Lung (tissue), 11 donors: ENCODE measurements at regions not wholly inside any gene's neighbourhood (a gene's known extent, or its start where the extent isn't known, plus 50 kb on each side); places are given as distances from the start of the nearest gene placed in this dataset.

ENCODE experiments used
- ATAC-seq: fragments of 200-7000 bp; cut with Tn5 transposase; one replicate; pipeline ENCODE4 v1.9.1; 2020; ENCODE audit warnings: moderate number of reproducible peaks; ENCODE audit not compliant: insufficient read depth, low FRiP score
- DNase-seq, 3 donors: peaks; one replicate each; pipeline ENCODE4 v3.0.0-alpha.2; 2013 to 2017
- H3K27ac ChIP-seq, 2 donors: one replicate each; pipeline ENCODE4 v1.5.1; 2013; ENCODE audit warnings: mild to moderate bottlenecking in 2 of 2, moderate library complexity in 2 of 2, control low read depth in 1 of 2, inconsistent platforms in 1 of 2, low read depth in 1 of 2, low read length in 1 of 2
- H3K27me3 ChIP-seq, 3 donors: one replicate each; pipeline ENCODE4 v1.5.1; 2013; ENCODE audit warnings: low read length in 2 of 3; ENCODE audit not compliant: control insufficient read depth in 3 of 3, insufficient read depth in 3 of 3
- H3K36me3 ChIP-seq, 4 donors: one replicate each; pipeline ENCODE4 v1.5.1; 2013; ENCODE audit warnings: low read length in 4 of 4, mild to moderate bottlenecking in 1 of 4, moderate library complexity in 1 of 4; ENCODE audit not compliant: control insufficient read depth in 4 of 4, insufficient read depth in 4 of 4
- H3K4me1 ChIP-seq, 5 donors: one replicate each; pipeline ENCODE4 v1.5.1; 2013; ENCODE audit warnings: low read length in 5 of 5, mild to moderate bottlenecking in 2 of 5, moderate library complexity in 1 of 5; ENCODE audit not compliant: control insufficient read depth in 5 of 5, insufficient read depth in 5 of 5
- H3K4me3 ChIP-seq: one replicate; pipeline ENCODE4 v1.5.1; 2013; ENCODE audit warnings: mild to moderate bottlenecking, control low read depth, moderate library complexity
- H3K9ac ChIP-seq, 2 donors: one replicate each; pipeline ENCODE4 v1.5.1; 2013; ENCODE audit warnings: low read length in 2 of 2, control low read depth in 1 of 2; ENCODE audit not compliant: insufficient read depth in 1 of 2
- H3K9me3 ChIP-seq, 4 donors: one replicate each; pipeline ENCODE4 v1.5.1; 2013; ENCODE audit warnings: low read length in 3 of 4, mild to moderate bottlenecking in 1 of 4, moderate library complexity in 1 of 4; ENCODE audit not compliant: control insufficient read depth in 4 of 4, insufficient read depth in 3 of 4
- CTCF ChIP-seq: IDR thresholded peaks from 2 replicates; pipeline ENCODE4 v1.5.1; 2012; ENCODE audit warnings: mild to moderate bottlenecking; ENCODE audit errors: control extremely low read depth, extremely low read depth
- WGBS, 2 donors: extraction: QIAGEN DNeasy Blood & Tissue Kit; methylation state at CpG; one replicate each; pipeline ENCODE4 v1.1.7; 2013; 5-methylcytosine and 5-hydroxymethylcytosine counted together
- donor health status: control.
- donor health status: control.
- donor health status: Bipolar disorder and iron deficiency.
- donor health status: healthy.
- donor health status: DM: yes; HTN: yes; CAD: no.

GRCh38 chr5:2048664-2049063 is 165.9 kb upstream of the IRX4 start:
- H3K4me3 ChIP-seq: no peak overlapping the region
- no peaks in the 10 kb centered on the region for H3K36me3 ChIP-seq
- no peak for ATAC-seq
- 53% methylated on average over 9 of the region's 9 CpGs for WGBS, 2 donors
- H3K27ac ChIP-seq: no peak overlapping the region
- no peak for DNase-seq
- no peaks in the 10 kb centered on the region for H3K4me1 ChIP-seq
- peaks cover 0 to 7% (median 0%) of the 10 kb centered on the region in 4 donors for H3K9me3 ChIP-seq
- H3K9ac ChIP-seq: no peak overlapping the region
- TF ChIP-seq CTCF: no peak
- peaks cover 0 to 13% (median 10%) of the 10 kb centered on the region in 3 donors for H3K27me3 ChIP-seq

GRCh38 chr5:2047341-2047927 is 164.7 kb upstream of the IRX4 start:
- no peaks in the 10 kb centered on the region for H3K36me3 ChIP-seq
- no peak overlapping the region for H3K4me3 ChIP-seq
- H3K27me3 ChIP-seq: peaks cover 0 to 15% (median 12%) of the 10 kb centered on the region in 3 donors
- peaks cover 0 to 7% (median 0%) of the 10 kb centered on the region in 4 donors for H3K9me3 ChIP-seq
- H3K4me1 ChIP-seq: no peaks in the 10 kb centered on the region
- WGBS, 2 donors: 64 to 75% methylated on average over 10 of the region's 10 CpGs
- no peak for DNase-seq
- H3K27ac ChIP-seq: no peak overlapping the region
- no peak overlapping the region for H3K9ac ChIP-seq
- TF ChIP-seq CTCF: no peak
- ATAC-seq: no peak

- ATAC-seq (no peak), DNase-seq (no peak)
- H3K4me1 ChIP-seq: no peaks in the 10 kb centered on the region
- TF ChIP-seq CTCF: no peak
- peaks cover 0 to 17% (median 13%) of the 10 kb centered on the region in 3 donors for H3K27me3 ChIP-seq
- H3K4me3 ChIP-seq: no peak overlapping the region
- H3K9me3 ChIP-seq: peaks cover 0 to 7% (median 0%) of the 10 kb centered on the region in 4 donors
- no peak overlapping the region for H3K9ac ChIP-seq
- no peak overlapping the region for H3K27ac ChIP-seq
- 87 to 91% methylated on average over 7 of the region's 7 CpGs for WGBS, 2 donors
- no peaks in the 10 kb centered on the region for H3K36me3 ChIP-seq
Observed at GRCh38 chr5:2044041-2044440, 161.3 kb upstream of the IRX4 start.

- no peaks in the 10 kb centered on the region for H3K36me3 ChIP-seq
- ATAC-seq: no peak
- H3K27me3 ChIP-seq: peaks cover 0 to 38% (median 25%) of the 10 kb centered on the region in 3 donors
- no peaks in the 10 kb centered on the region for H3K9me3 ChIP-seq
- 35 to 39% methylated on average over 8 of the region's 8 CpGs for WGBS, 2 donors
- H3K27ac ChIP-seq: no peak overlapping the region
- no peak overlapping the region for H3K4me3 ChIP-seq
- peak in 1 of 3 donors; percentile 2 for DNase-seq
- no peak overlapping the region for H3K9ac ChIP-seq
- TF ChIP-seq CTCF: no peak
- peaks cover 0 to 4% (median 0%) of the 10 kb centered on the region in 5 donors for H3K4me1 ChIP-seq
Observed at GRCh38 chr5:2039180-2039531, 156.4 kb upstream of the IRX4 start.
